H1 (cell line): ENCODE measurements at regions not wholly inside any gene's neighbourhood (a gene's known extent, or its start where the extent isn't known, plus 50 kb on each side); places are given as distances from the start of the nearest gene placed in this dataset.

Experiments used
- CHD7 ChIP-seq: fragments of 300-600 bp; sonication (generic); IDR thresholded peaks from 2 replicates; pipeline ENCODE4 v1.7.1; 2012; ENCODE audit warnings: low read length, moderate library complexity, mild to moderate bottlenecking, inconsistent platforms; ENCODE audit not compliant: insufficient replicate concordance
- JUND ChIP-seq: IDR thresholded peaks from 2 replicates; pipeline ENCODE4 v1.6.1; 2011; ENCODE audit warnings: mild to moderate bottlenecking, improper control_type of control experiment, low read length
- NRF1 ChIP-seq: IDR thresholded peaks from 2 replicates; pipeline ENCODE4 v1.6.1; 2011; ENCODE audit warnings: mild to moderate bottlenecking, low read depth, low read length, improper control_type of control experiment
- RBBP5 ChIP-seq: IDR thresholded peaks from 2 replicates; pipeline ENCODE4 v1.7.1; 2012; ENCODE audit warnings: low read depth, mild to moderate bottlenecking, inconsistent platforms, low read length, moderate library complexity, borderline replicate concordance
- SRF ChIP-seq: IDR thresholded peaks from 2 replicates; pipeline ENCODE4 v1.6.1; 2011; ENCODE audit warnings: mild to moderate bottlenecking, low read depth, low read length, moderate library complexity

- no peak for TF ChIP-seq CHD7
- TF ChIP-seq SRF = no peak
- no peak for TF ChIP-seq JUND
- TF ChIP-seq NRF1 = no peak
- no peak for TF ChIP-seq RBBP5
- TF ChIP-seq, all 59 proteins: peak for 0
Measured at GRCh38 chr4:45502471-45502870, 621.4 kb downstream of the GABRG1 start (continued).
